ENCODE measurements at regions not wholly inside any gene's neighbourhood (a gene's known extent, or its start where the extent isn't known, plus 50 kb on each side); places are given as distances from the start of the nearest gene placed in this dataset.
A peak's percentile ranks its signal among the peaks of the same experiment; 100 is the strongest.
"Not testable (repeated sequence)": the region's sequence is repeated elsewhere in the genome, so short reads cannot be mapped to it uniquely, and the experiment has no call there.

DNA sequence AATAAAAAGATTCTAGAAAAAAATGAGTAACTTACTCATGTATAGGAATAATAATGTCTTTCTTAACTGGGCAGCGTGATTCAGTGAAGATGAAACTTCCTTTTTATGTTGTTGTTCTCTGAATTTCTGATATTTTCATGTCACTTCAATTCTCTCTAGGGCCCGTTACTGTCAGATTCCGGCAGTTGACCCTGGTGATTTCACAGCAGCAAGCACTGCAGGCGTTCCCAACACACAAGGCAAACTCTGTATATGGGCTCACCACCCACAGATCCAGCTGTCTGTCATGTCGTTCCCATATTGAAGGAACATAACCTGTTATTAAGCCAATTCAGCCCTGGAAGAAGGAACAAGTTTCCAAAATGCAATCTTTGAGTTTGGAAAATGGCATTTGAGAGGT is 288.3 kb upstream of the GALNTL6 start:
- Histone ChIP-seq H3K27me3 (no peaks in the 10 kb centered on the region), H3K27ac (no peak overlapping the region), H3K4me1 (no peaks in the 10 kb centered on the region), H3K9me3 (replicated peaks) (no peaks in the 10 kb centered on the region), H3K4me3 (no peak overlapping the region), H3K36me3 (no peaks in the 10 kb centered on the region)
- DNase-seq, result no peak

DNA sequence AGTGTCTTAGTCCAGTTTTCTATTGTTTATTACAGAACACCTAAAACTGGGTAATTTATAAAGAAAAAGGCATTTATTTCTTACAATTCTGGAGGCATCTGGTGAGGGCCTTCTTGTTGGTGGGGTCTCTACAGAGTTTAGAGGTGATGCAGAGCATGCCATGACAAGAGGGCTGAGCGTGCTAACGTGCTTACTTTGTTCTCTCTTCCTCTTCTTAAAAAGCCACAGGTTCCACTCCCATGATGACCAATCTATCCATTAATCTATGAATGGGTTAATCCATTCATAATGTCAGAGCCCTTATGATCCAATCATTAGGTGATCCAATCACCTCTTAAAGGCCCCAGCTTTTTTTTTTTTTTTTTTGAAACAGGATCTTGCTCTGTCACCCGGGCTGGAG is 291.5 kb upstream of the GALNTL6 start:
- H3K9me3 ChIP-seq (replicated peaks), result no peaks in the 10 kb centered on the region
- no peaks in the 10 kb centered on the region for H3K27me3 ChIP-seq
- no peaks in the 10 kb centered on the region for H3K36me3 ChIP-seq
- no peak overlapping the region for H3K4me3 ChIP-seq
- peaks cover 9% of the 10 kb centered on the region; the same call in 1 of the 2 replicates for H3K4me1 ChIP-seq
- H3K27ac ChIP-seq, result no peak overlapping the region
- no peak for DNase-seq

DNA sequence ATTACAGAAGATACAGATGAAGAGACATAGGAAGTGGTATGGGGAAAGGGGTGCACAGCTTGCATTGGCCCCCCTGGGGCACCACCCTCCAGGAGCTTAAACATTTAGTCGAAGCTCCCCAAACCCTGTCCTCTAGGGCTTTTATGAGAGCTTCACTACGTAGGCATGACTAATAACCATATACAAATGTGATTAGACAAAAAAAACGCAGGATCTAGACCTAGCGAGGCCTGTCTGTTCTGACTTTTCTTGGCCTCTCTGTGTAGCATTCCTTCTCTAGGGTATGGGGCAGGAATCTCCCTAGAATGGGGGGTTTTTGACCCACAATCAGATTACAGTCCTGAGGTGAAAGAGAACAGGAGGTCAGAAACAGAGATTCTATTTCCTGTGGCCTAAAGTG is 293.7 kb upstream of the GALNTL6 start:
- peaks cover 9% of the 10 kb centered on the region; the same call in 1 of the 2 replicates for H3K4me1 ChIP-seq
- no peaks in the 10 kb centered on the region for H3K36me3 ChIP-seq
- H3K4me3 ChIP-seq, result no peak overlapping the region
- H3K27ac ChIP-seq, result peak overlapping the region; percentile 72
- peak; percentile 26 to 54 for DNase-seq
- H3K27me3 ChIP-seq, result no peaks in the 10 kb centered on the region
- no peaks in the 10 kb centered on the region for H3K9me3 ChIP-seq (replicated peaks)

- Histone ChIP-seq H3K27ac (no peak overlapping the region), H3K27me3 (no peaks in the 10 kb centered on the region), H3K9me3 (replicated peaks) (no peaks in the 10 kb centered on the region), H3K4me1 (peaks cover 9% of the 10 kb centered on the region; the same call in 1 of the 2 replicates), H3K4me3 (no peak overlapping the region), H3K36me3 (no peaks in the 10 kb centered on the region)
- DNase-seq, result no peak
Measured at GRCh38 chr4:171517883-171518282, 295.3 kb upstream of the GALNTL6 start.

- H3K36me3 ChIP-seq, result no peaks in the 10 kb centered on the region
- H3K27ac ChIP-seq, result no peak overlapping the region
- H3K9me3 ChIP-seq (replicated peaks), result no peaks in the 10 kb centered on the region
- H3K27me3 ChIP-seq, result no peaks in the 10 kb centered on the region
- no peak overlapping the region for H3K4me3 ChIP-seq
- H3K4me1 ChIP-seq, result peaks cover 9% of the 10 kb centered on the region; the same call in 1 of the 2 replicates
- DNase-seq, result no peak
Measured at GRCh38 chr4:171516694-171517093, 296.5 kb upstream of the GALNTL6 start.

- Histone ChIP-seq H3K27me3 (no peaks in the 10 kb centered on the region), H3K27ac (no peak overlapping the region), H3K36me3 (no peaks in the 10 kb centered on the region), H3K4me3 (no peak overlapping the region), H3K9me3 (replicated peaks) (no peaks in the 10 kb centered on the region), H3K4me1 (no peaks in the 10 kb centered on the region; the same call in 1 of the 2 replicates)
- DNase-seq, result no peak
Measured at GRCh38 chr4:171484681-171485080, 328.5 kb upstream of the GALNTL6 start.

GRCh38 chr4:171478181-171478580 is 335.0 kb upstream of the GALNTL6 start:
- no peak for DNase-seq
- Histone ChIP-seq H3K36me3 (no peaks in the 10 kb centered on the region), H3K27me3 (no peaks in the 10 kb centered on the region)

DNA sequence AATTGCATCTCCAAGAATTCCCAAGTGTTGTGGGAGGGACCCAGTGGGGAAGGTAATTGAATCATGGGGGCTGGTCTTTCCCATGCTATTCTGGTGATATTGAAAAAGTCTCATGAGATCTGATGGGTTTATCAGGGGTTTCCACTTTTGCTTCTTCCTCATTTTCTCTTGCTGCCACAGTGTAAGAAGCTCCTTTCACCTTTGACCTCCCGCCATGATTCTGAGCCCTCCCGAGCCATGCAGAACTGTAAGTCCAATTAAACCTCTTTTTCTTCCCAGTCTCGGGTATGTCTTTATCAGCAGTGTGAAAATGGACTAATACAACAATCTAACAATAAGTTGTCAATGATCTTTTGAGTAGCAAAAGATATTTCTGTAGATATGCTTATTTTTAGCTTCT is 338.1 kb upstream of the GALNTL6 start:
- not testable (repeated sequence) for DNase-seq; H3K27ac ChIP-seq; H3K4me1 ChIP-seq; H3K27me3 ChIP-seq; H3K4me3 ChIP-seq; H3K36me3 ChIP-seq; H3K9me3 ChIP-seq (replicated peaks)

More at GRCh38 chr4:171478181-171478580, 335.0 kb upstream of the GALNTL6 start:
- H3K27ac ChIP-seq, result no peak overlapping the region
- H3K9me3 ChIP-seq (replicated peaks), result no peaks in the 10 kb centered on the region
- H3K4me1 ChIP-seq, result no peaks in the 10 kb centered on the region
- H3K4me3 ChIP-seq, result no peak overlapping the region

GRCh38 chr4:171473155-171473554 is 340.0 kb upstream of the GALNTL6 start:
- Histone ChIP-seq H3K4me1 (no peaks in the 10 kb centered on the region), H3K27me3 (no peaks in the 10 kb centered on the region), H3K9me3 (replicated peaks) (no peaks in the 10 kb centered on the region), H3K4me3 (no peak overlapping the region), H3K27ac (no peak overlapping the region), H3K36me3 (no peaks in the 10 kb centered on the region)
- no peak for DNase-seq

- Histone ChIP-seq H3K27me3 (no peaks in the 10 kb centered on the region), H3K36me3 (no peaks in the 10 kb centered on the region), H3K4me3 (no peak overlapping the region), H3K27ac (no peak overlapping the region), H3K4me1 (no peaks in the 10 kb centered on the region), H3K9me3 (replicated peaks) (no peaks in the 10 kb centered on the region)
- no peak for DNase-seq
Measured at GRCh38 chr4:171472230-171472629, 341.0 kb upstream of the GALNTL6 start.

DNA sequence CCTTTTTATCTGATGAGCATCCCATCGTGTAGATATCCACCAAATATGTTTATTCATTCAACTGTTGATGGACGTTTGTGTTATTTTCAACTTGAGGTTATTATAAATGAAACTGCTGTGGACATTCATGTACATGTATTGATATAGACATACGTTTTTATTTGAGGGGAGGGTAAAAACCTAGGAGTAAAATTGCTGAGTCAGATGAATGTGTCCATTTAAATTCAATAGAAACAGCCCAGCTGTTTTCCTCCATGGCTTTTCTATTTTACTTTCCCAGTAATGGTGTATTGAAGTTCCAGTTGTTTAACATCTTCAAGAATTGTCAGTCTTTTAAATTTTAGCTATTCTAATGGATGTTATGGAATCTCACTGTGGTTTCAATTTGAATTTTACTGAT is 348.7 kb upstream of the GALNTL6 start:
- Histone ChIP-seq H3K27ac (no peak overlapping the region), H3K4me1 (no peaks in the 10 kb centered on the region), H3K27me3 (no peaks in the 10 kb centered on the region), H3K4me3 (no peak overlapping the region), H3K36me3 (no peaks in the 10 kb centered on the region), H3K9me3 (replicated peaks) (no peaks in the 10 kb centered on the region)
- no peak for DNase-seq

GRCh38 chr4:171461191-171461590 is 352.0 kb upstream of the GALNTL6 start:
- DNase-seq, result no peak
- H3K4me1 ChIP-seq, result no peaks in the 10 kb centered on the region

DNA sequence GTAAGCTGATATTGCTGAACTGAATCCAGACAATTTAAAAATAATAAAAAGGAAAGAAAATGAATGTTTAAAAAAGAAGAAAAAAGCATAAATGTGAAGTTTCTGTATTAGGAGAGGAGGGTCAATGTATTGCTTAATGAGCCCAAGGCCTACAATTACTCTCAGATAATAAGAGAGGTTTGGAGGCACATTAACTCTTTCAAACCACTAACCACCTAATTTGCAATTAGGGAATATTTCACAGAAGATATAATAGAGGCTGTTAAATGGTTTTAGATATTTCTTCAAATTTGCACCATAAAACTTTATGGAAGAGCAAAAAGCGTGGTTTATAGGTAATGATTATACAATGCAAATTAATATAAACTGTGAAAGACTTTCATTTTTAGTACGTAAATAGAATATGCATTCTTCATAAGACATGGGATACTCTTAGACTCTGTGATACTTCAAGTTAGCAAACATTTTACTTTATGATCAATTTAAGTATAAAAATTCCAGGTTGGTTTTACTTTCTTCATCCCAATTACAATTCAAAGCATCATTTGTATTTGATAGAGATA is 364.2 kb upstream of the GALNTL6 start:
- Histone ChIP-seq H3K36me3 (no peaks in the 10 kb centered on the region), H3K4me3 (no peak overlapping the region), H3K27me3 (no peaks in the 10 kb centered on the region), H3K27ac (no peak overlapping the region), H3K9me3 (replicated peaks) (no peaks in the 10 kb centered on the region), H3K4me1 (no peaks in the 10 kb centered on the region)
- DNase-seq, result no peak

More at GRCh38 chr4:171461191-171461590, 352.0 kb upstream of the GALNTL6 start:
- H3K36me3 ChIP-seq, result no peaks in the 10 kb centered on the region
- no peaks in the 10 kb centered on the region for H3K9me3 ChIP-seq (replicated peaks)
- H3K4me3 ChIP-seq, result no peak overlapping the region
- H3K27ac ChIP-seq, result no peak overlapping the region
- H3K27me3 ChIP-seq, result no peaks in the 10 kb centered on the region

- Histone ChIP-seq H3K9me3 (replicated peaks) (no peaks in the 10 kb centered on the region), H3K36me3 (no peaks in the 10 kb centered on the region), H3K27me3 (no peaks in the 10 kb centered on the region), H3K4me3 (no peak overlapping the region), H3K27ac (no peak overlapping the region), H3K4me1 (no peaks in the 10 kb centered on the region)
- DNase-seq, result no peak
Measured at GRCh38 chr4:171448358-171448757, 364.8 kb upstream of the GALNTL6 start.

- H3K4me1 ChIP-seq, result no peaks in the 10 kb centered on the region
- H3K27me3 ChIP-seq, result no peaks in the 10 kb centered on the region
- no peak overlapping the region for H3K4me3 ChIP-seq
- no peaks in the 10 kb centered on the region for H3K36me3 ChIP-seq
- no peak for DNase-seq
- H3K9me3 ChIP-seq (replicated peaks), result no peaks in the 10 kb centered on the region
- H3K27ac ChIP-seq, result no peak overlapping the region
Measured at GRCh38 chr4:171441300-171441941, 371.8 kb upstream of the GALNTL6 start.

DNA sequence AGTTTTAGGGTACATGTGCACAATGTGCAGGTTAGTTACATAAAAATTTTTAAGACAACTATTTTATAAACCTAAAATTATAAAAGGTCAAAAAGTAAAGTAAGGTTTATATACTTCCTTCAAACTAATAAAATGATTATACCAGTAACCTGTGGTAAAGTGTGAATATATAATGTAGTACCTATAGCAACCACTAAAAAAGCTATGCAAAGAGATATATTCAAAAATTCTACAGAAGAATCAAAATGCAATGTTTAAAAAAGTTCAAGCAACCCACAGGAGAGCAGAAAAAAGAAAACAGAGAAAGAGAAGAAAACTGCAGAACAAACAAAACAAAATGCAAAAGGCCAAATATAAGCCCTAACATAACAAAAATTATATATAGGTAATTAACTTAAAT is 379.5 kb upstream of the GALNTL6 start:
- H3K4me3 ChIP-seq, result no peak overlapping the region
- no peak overlapping the region for H3K27ac ChIP-seq
- H3K36me3 ChIP-seq, result no peaks in the 10 kb centered on the region
- H3K9me3 ChIP-seq (replicated peaks), result no peaks in the 10 kb centered on the region
- H3K4me1 ChIP-seq, result no peaks in the 10 kb centered on the region
- no peak for DNase-seq
- no peaks in the 10 kb centered on the region for H3K27me3 ChIP-seq

All from SJCRH30 (cell line).